SK-N-SH (cell line): ENCODE measurements at regions not wholly inside any gene's neighbourhood (a gene's known extent, or its start where the extent isn't known, plus 50 kb on each side); places are given as distances from the start of the nearest gene placed in this dataset.

ENCODE experiments used
- CTCF ChIA-PET: fragments of 300-600, 350-600 bp; formaldehyde crosslinking; extraction: SDS; loops from one replicate; lab custom pipeline; 2021; lab: Yijun Ruan, JAX
- POLR2A ChIA-PET: fragments of 350-600 bp; sonication (Branson Sonifier 250); formaldehyde crosslinking; extraction: SDS; loops from one replicate; lab custom pipeline; 2020; ENCODE audit warnings: antibody characterized with exemption, inconsistent platforms; lab: Yijun Ruan, JAX
- DNase-seq: peaks from one replicate; pipeline ENCODE4 v3.0.0; 2012
- H2AFZ ChIP-seq: fragments of 200-600 bp; sonication (generic); 2 replicates; pipeline ENCODE4 v1.8.1; 2016; ENCODE audit warnings: antibody characterized with exemption, mild to moderate bottlenecking, low read depth
- H3F3A ChIP-seq: fragments of 200-600 bp; sonication (generic); replicated peaks from 2 replicates; pipeline ENCODE3; 2016; ENCODE audit warnings: antibody characterized with exemption, mild to moderate bottlenecking; ENCODE audit not compliant: insufficient read depth
- H3K27ac ChIP-seq, 2 experiments: fragments of 200-500 bp in 1 of 2; fragments of 200-600 bp in 1 of 2; sonication (Bioruptor generic) in 1 of 2; sonication (generic), shearing (Covaris generic) in 1 of 2; 2 replicates each; pipeline versions ENCODE4 v1.5.1 to v1.6.1; 2014 to 2016; ENCODE audit warnings: low read depth in 2 of 2, inconsistent platforms in 1 of 2, low read length in 1 of 2, mild to moderate bottlenecking in 1 of 2, mixed read lengths in 1 of 2
- H3K27me3 ChIP-seq: fragments of 200-600 bp; sonication (generic), shearing (Covaris generic); 2 replicates; pipeline ENCODE4 v1.6.1; 2016; ENCODE audit warnings: mixed run types; ENCODE audit not compliant: insufficient read depth
- H3K36me3 ChIP-seq, 2 experiments: fragments of 200-500 bp in 1 of 2; fragments of 200-600 bp in 1 of 2; sonication (Bioruptor generic) in 1 of 2; sonication (generic) in 1 of 2; replicated peaks in 1 of 2; 2 replicates each; pipeline versions ENCODE3 to v1.5.1; 2014 to 2016; ENCODE audit warnings: low read length in 1 of 2, mild to moderate bottlenecking in 1 of 2; ENCODE audit not compliant: insufficient read depth in 2 of 2, control insufficient read depth in 1 of 2
- H3K4me1 ChIP-seq, 2 experiments: fragments of 200-500 bp in 1 of 2; fragments of 200-600 bp in 1 of 2; sonication (Bioruptor generic) in 1 of 2; sonication (generic), shearing (Covaris generic) in 1 of 2; 2 replicates each; pipeline versions ENCODE4 v1.5.1 to v1.6.1; 2014 to 2016; ENCODE audit warnings: low read depth in 1 of 2, low read length in 1 of 2, mixed run types in 1 of 2; ENCODE audit not compliant: insufficient read depth in 2 of 2, control insufficient read depth in 1 of 2
- H3K4me2 ChIP-seq: fragments of 200-600 bp; sonication (generic), shearing (Covaris generic); 2 replicates; pipeline ENCODE4 v1.6.1; 2017; ENCODE audit warnings: mixed run types
- H3K4me3 ChIP-seq, 2 experiments: fragments of 200-500 bp in 1 of 2; fragments of 200-600 bp in 1 of 2; sonication (Bioruptor generic) in 1 of 2; sonication (generic), shearing (Covaris generic) in 1 of 2; 2 replicates each; pipeline versions ENCODE4 v1.5.1 to v1.8.1; 2014 to 2016; ENCODE audit warnings: low read depth in 2 of 2, inconsistent platforms in 1 of 2, low read length in 1 of 2, mild to moderate bottlenecking in 1 of 2, mixed read lengths in 1 of 2, moderate library complexity in 1 of 2
- H3K79me2 ChIP-seq: fragments of 200-600 bp; sonication (generic); 2 replicates; pipeline ENCODE4 v1.8.1; 2017; ENCODE audit warnings: mild to moderate bottlenecking; ENCODE audit not compliant: insufficient read depth
- H3K9ac ChIP-seq: fragments of 200-600 bp; sonication (generic); 2 replicates; pipeline ENCODE4 v1.6.1; 2017; ENCODE audit warnings: mixed run types
- H3K9me2 ChIP-seq: fragments of 200-600 bp; sonication (generic); 2 replicates; pipeline ENCODE4 v1.6.1; 2017; ENCODE audit warnings: mixed run types
- H3K9me3 ChIP-seq: fragments of 200-600 bp; sonication (generic); 2 replicates; pipeline ENCODE4 v1.6.1; 2017; ENCODE audit warnings: mixed run types, mild to moderate bottlenecking, moderate library complexity
- H4K20me1 ChIP-seq: fragments of 200-600 bp; sonication (generic); 2 replicates; pipeline ENCODE4 v1.6.1; 2017; ENCODE audit warnings: mild to moderate bottlenecking, mixed run types; ENCODE audit not compliant: insufficient read depth
- CHD2 ChIP-seq: fragments of 150-350 bp; IDR thresholded peaks from 2 replicates; pipeline ENCODE4 v1.6.1; 2018; ENCODE audit warnings: low read length; ENCODE audit not compliant: partially characterized antibody
- CTCF ChIP-seq: fragments of 200-600 bp; sonication (generic); IDR thresholded peaks from 2 replicates; pipeline ENCODE4 v1.6.1; 2017; ENCODE audit warnings: antibody characterized with exemption, mild to moderate bottlenecking, moderate library complexity
- FOSL2 ChIP-seq: IDR thresholded peaks from 2 replicates; pipeline ENCODE4 v1.4.0; 2012; ENCODE audit warnings: low read depth, mild to moderate bottlenecking, moderate library complexity, borderline replicate concordance
- GATA2 ChIP-seq: sonication (generic); formaldehyde crosslinking; IDR thresholded peaks from 2 replicates; pipeline ENCODE4 v1.5.0; 2020; ENCODE audit warnings: mild to moderate bottlenecking, missing genetic modification reagents
- NFIC ChIP-seq: IDR thresholded peaks from 2 replicates; pipeline ENCODE4 v1.4.0; 2012; ENCODE audit warnings: borderline replicate concordance
- RAD21 ChIP-seq: IDR thresholded peaks from 2 replicates; pipeline ENCODE4 v1.6.1; 2012; ENCODE audit warnings: mild to moderate bottlenecking, low read length
- RFX5 ChIP-seq: IDR thresholded peaks from 2 replicates; pipeline ENCODE4 v1.6.1; 2012; ENCODE audit warnings: mild to moderate bottlenecking, improper control_type of control experiment, low read length
- TAF1 ChIP-seq: IDR thresholded peaks from 2 replicates; pipeline ENCODE4 v1.6.1; 2012; ENCODE audit warnings: low read depth, mild to moderate bottlenecking, low read length, moderate library complexity, borderline replicate concordance
- USF2 ChIP-seq: fragments of 150-350 bp; IDR thresholded peaks from 2 replicates; pipeline ENCODE4 v1.6.1; 2017; ENCODE audit warnings: antibody characterized with exemption, low read length, low read depth, borderline replicate concordance
- ZBTB33 ChIP-seq: IDR thresholded peaks from 2 replicates; pipeline ENCODE4 v1.4.0; 2012; ENCODE audit warnings: low read depth, borderline replicate concordance
- WGBS: methylation state at CpG from one replicate; pipeline ENCODE4 v1.1.6; 2017; ENCODE audit warnings: low lambda C conversion rate; 5-methylcytosine and 5-hydroxymethylcytosine counted together

- TF ChIP-seq CHD2: no peak
- no peak for TF ChIP-seq RAD21
- no peak for TF ChIP-seq NFIC
- no peak for TF ChIP-seq TAF1
- TF ChIP-seq ZBTB33: no peak
- TF ChIP-seq CTCF: no peak
- no peak for TF ChIP-seq USF2
- TF ChIP-seq FOSL2: no peak
- Histone ChIP-seq H4K20me1 (no peaks in the 10 kb centered on the region), H3K4me2 (no peak overlapping the region), H3K27me3 (no peaks in the 10 kb centered on the region), H2AFZ (no peak overlapping the region), H3K4me1 (no peaks in the 10 kb centered on the region; a peak in 1 of 4 replicates), H3K79me2 (no peaks in the 10 kb centered on the region), H3K4me3 (no peak overlapping the region), H3K9ac (no peak overlapping the region), H3K27ac (no peak overlapping the region), H3F3A (no peaks in the 10 kb centered on the region), H3K36me3 (no peaks in the 10 kb centered on the region), H3K9me3 (no peaks in the 10 kb centered on the region), H3K9me2 (no peaks in the 10 kb centered on the region)
- CTCF ChIA-PET: interaction anchor here (0.5 to 2.7 kb wide), 4 partner anchors 8 to 421 kb away, joined by 3 to 13 read pairs (median 4); no protein-coding TSS in a partner anchor
- POLR2A ChIA-PET: no interaction called here
- no peak for DNase-seq
Measured at GRCh38 chr5:167057665-167058064, 1233.8 kb upstream of the WWC1 start.

- Histone ChIP-seq H3K4me3 (no peak overlapping the region), H3K36me3 (no peaks in the 10 kb centered on the region), H3K9me2 (no peaks in the 10 kb centered on the region), H3F3A (no peaks in the 10 kb centered on the region), H3K9me3 (no peaks in the 10 kb centered on the region), H2AFZ (no peak overlapping the region), H3K4me2 (no peak overlapping the region), H3K9ac (no peak overlapping the region), H4K20me1 (no peaks in the 10 kb centered on the region)
- WGBS: 13% methylated on average over 4 of the region's 4 CpGs
- CTCF ChIA-PET: no interaction called here
- no peak for TF ChIP-seq ZBTB33
- peak; percentile 10; the same call in 1 of the 2 replicates for TF ChIP-seq GATA2 (CRISPR knock-in tag)
- TF ChIP-seq RFX5: no peak
- TF ChIP-seq, all 33 proteins: peak for 1
- no peak for DNase-seq
- POLR2A ChIA-PET: no interaction called here
- Histone ChIP-seq H3K27me3 (no peaks in the 10 kb centered on the region), H3K27ac (no peak overlapping the region), H3K4me1 (peaks cover 0 to 3% of the 10 kb centered on the region in 2 experiments; a peak in 2 of 4 replicates), H3K79me2 (no peaks in the 10 kb centered on the region)
Measured at GRCh38 chr5:167061695-167062094, 1229.8 kb upstream of the WWC1 start.
